Panc1 (cell line): ENCODE measurements at regions not wholly inside any gene's neighbourhood (a gene's known extent, or its start where the extent isn't known, plus 50 kb on each side); places are given as distances from the start of the nearest gene placed in this dataset.

Experiments used
- ATAC-seq: fragments of 200-7000 bp; cut with Tn5 transposase; 2 replicates; pipeline ENCODE4 v1.9.1; 2020; ENCODE audit warnings: mild to moderate bottlenecking, moderate library complexity
- BruUV-seq: library from RNA; stranded (reverse); fragments of 400-500 nt; replicated peaks from 2 replicates; lab custom pipeline; 2021; lab: Mats Ljungman, UMichigan
- CTCF ChIA-PET: fragments of 300-600 bp; sonication (Branson Sonifier 250); formaldehyde crosslinking; loops from one replicate; lab custom pipeline; 2022; ENCODE audit warnings: antibody characterized with exemption; lab: Charles Lee
- POLR2A ChIA-PET: fragments of 300-600 bp; sonication (Branson Sonifier 250); formaldehyde crosslinking; loops from one replicate; lab custom pipeline; 2022; ENCODE audit warnings: antibody characterized with exemption; lab: Charles Lee
- DNase-seq: peaks from one replicate; pipeline ENCODE4 v3.0.0-alpha.2; 2010; ENCODE audit warnings: low read depth, low spot score
- H3K27ac ChIP-seq: 2 replicates; pipeline ENCODE4 v1.5.1; 2011; ENCODE audit warnings: mild to moderate bottlenecking, low read length, inconsistent platforms
- H3K27me3 ChIP-seq: fragments of 200-500 bp; sonication (Bioruptor generic); 2 replicates; pipeline ENCODE4 v1.6.0; 2014; ENCODE audit warnings: low read length, inconsistent platforms; ENCODE audit not compliant: control insufficient read depth, insufficient read depth
- H3K36me3 ChIP-seq: fragments of 200-500 bp; sonication (Bioruptor generic); 2 replicates; pipeline ENCODE4 v1.5.1; 2014; ENCODE audit warnings: inconsistent platforms, mild to moderate bottlenecking, low read length, moderate library complexity; ENCODE audit not compliant: control insufficient read depth, insufficient read depth
- H3K4me1 ChIP-seq: 2 replicates; pipeline ENCODE4 v1.5.1; 2011; ENCODE audit warnings: inconsistent platforms, mild to moderate bottlenecking, low read length, moderate library complexity; ENCODE audit not compliant: control insufficient read depth, insufficient read depth
- H3K4me3 ChIP-seq, 2 experiments: 2 replicates each; pipeline ENCODE4 v1.5.1; 2011 to 2012; ENCODE audit warnings: low read depth in 2 of 2, low read length in 2 of 2, mild to moderate bottlenecking in 2 of 2, inconsistent platforms in 1 of 2, moderate library complexity in 1 of 2
- H3K9me3 ChIP-seq: fragments of 200-500 bp; sonication (Bioruptor generic); 2 replicates; pipeline ENCODE4 v1.5.1; 2014; ENCODE audit warnings: low read depth, mild to moderate bottlenecking, inconsistent platforms, low read length, moderate library complexity; ENCODE audit not compliant: control insufficient read depth, insufficient read depth
- CTCF ChIP-seq: fragments of 450-650 bp; IDR thresholded peaks from 2 replicates; pipeline ENCODE4 v1.5.1; 2017; ENCODE audit warnings: mild to moderate bottlenecking
- POLR2AphosphoS5 ChIP-seq: IDR thresholded peaks from 2 replicates; pipeline ENCODE4 v1.6.1; 2012; ENCODE audit warnings: mild to moderate bottlenecking, low read depth, low read length, moderate library complexity
- REST ChIP-seq, 2 experiments: IDR thresholded peaks; 2 replicates each; pipeline ENCODE4 v1.6.1; 2011 to 2012; ENCODE audit warnings: low read depth in 2 of 2, control low read depth in 1 of 2, low read length in 1 of 2, mild to moderate bottlenecking in 1 of 2, moderate library complexity in 1 of 2; ENCODE audit not compliant: insufficient read depth in 1 of 2
- SIN3A ChIP-seq: IDR thresholded peaks from 2 replicates; pipeline ENCODE4 v1.6.1; 2012; ENCODE audit warnings: low read depth, mild to moderate bottlenecking, low read length, moderate library complexity, borderline replicate concordance; ENCODE audit not compliant: insufficient read depth
- TCF7L2 ChIP-seq: IDR thresholded peaks from 2 replicates; pipeline ENCODE4 v1.6.1; 2011; ENCODE audit warnings: mild to moderate bottlenecking, low read depth, low read length, inconsistent platforms
- in situ Hi-C: cut with HindIII; loops from 2 replicates; pipeline ENCODE4 v1.10.0; 2016; ENCODE audit warnings: low sequenced_read_pairs, low pct_unique_long_range_greater_than_20kb
- intact Hi-C: fragments of 100-400 bp; cut with micrococcal nuclease; formaldehyde crosslinking; loops from one replicate; pipeline ENCODE4 v1.10.0; 2022; ENCODE audit not compliant: unreplicated experiment

GRCh38 chr5:163887854-163888253 lies 382.4 kb downstream of the MAT2B start:
- intact Hi-C loops: no loop called here
- in situ Hi-C loops: no loop called here
- no peak overlapping the region for H3K4me3 ChIP-seq
- no peaks in the 10 kb centered on the region for H3K4me1 ChIP-seq
- ChIA-PET CTCF (no interaction called here), POLR2A (no interaction called here)
- no peak for DNase-seq
- no peaks in the 10 kb centered on the region for H3K9me3 ChIP-seq
- H3K27me3 ChIP-seq: no peaks in the 10 kb centered on the region
- ATAC-seq: no peak
- BruUV-seq: no TSS peak
- no peak for TF ChIP-seq REST (IDR thresholded peaks at IDR 0.05; ENCODE audit: insufficient read depth in 1 of 2, low read depth in 2 of 2, low read length in 1 of 2)
- TF ChIP-seq CTCF: no peak
- no peak for TF ChIP-seq TCF7L2
- TF ChIP-seq POLR2AphosphoS5: no peak
- TF ChIP-seq SIN3A: no peak
- H3K27ac ChIP-seq: no peak overlapping the region
- H3K36me3 ChIP-seq: no peaks in the 10 kb centered on the region

DNA sequence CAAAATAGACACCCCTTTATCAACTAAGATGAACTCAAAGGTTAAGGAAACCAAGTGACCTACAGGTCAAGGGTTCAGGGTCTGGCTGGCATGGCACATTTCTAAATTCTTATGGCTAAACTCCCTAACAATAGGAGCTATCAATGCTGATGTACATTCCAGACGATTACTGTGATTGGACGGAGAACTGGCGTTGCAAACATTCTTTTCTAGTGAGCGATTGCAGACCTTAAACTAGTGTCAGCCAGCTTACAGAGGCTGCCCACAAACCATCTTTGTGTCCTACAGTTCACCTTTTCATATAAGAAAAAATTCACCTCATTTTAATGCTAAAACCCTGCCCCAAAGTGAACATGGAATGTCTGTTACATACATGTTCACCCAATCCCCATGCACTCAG lies 382.9 kb downstream of the MAT2B start:
- Histone ChIP-seq H3K36me3 (no peaks in the 10 kb centered on the region), H3K9me3 (no peaks in the 10 kb centered on the region), H3K4me3 (no peak overlapping the region), H3K4me1 (no peaks in the 10 kb centered on the region), H3K27ac (no peak overlapping the region), H3K27me3 (no peaks in the 10 kb centered on the region)
- TF ChIP-seq POLR2AphosphoS5 (no peak), SIN3A (no peak), REST (IDR thresholded peaks at IDR 0.05; ENCODE audit: insufficient read depth in 1 of 2, low read depth in 2 of 2, low read length in 1 of 2) (no peak), TCF7L2 (no peak)
- no TSS peak for BruUV-seq
- POLR2A ChIA-PET: no interaction called here
- CTCF ChIA-PET: no interaction called here
- intact Hi-C loops: no loop called here
- in situ Hi-C loops: no loop called here
- DNase-seq (no peak), ATAC-seq (no peak)
